ENCODE measurements at regions not wholly inside any gene's neighbourhood (a gene's known extent, or its start where the extent isn't known, plus 50 kb on each side); places are given as distances from the start of the nearest gene placed in this dataset.

GRCh38 chr2:2848621-2849333 is 517.7 kb upstream of the MYT1L start:
- no peaks in the 10 kb centered on the region for H3K27me3 ChIP-seq (replicated peaks in 1 of 4; ENCODE audit: control insufficient read depth in 3 of 4, extremely low read depth in 1 of 4, insufficient read depth in 3 of 4, low read length in 3 of 4)
- FAIRE-seq, result no peak
- H2BK15ac ChIP-seq (ENCODE audit: low read length), result no peak overlapping the region
- H4K91ac ChIP-seq (replicated peaks; ENCODE audit: insufficient read length, low read length), result peak overlapping the region; percentile 96
- H3K14ac ChIP-seq (ENCODE audit: insufficient read length), result no peak overlapping the region
- peak overlapping the region; percentile 68 for H2BK5ac ChIP-seq (ENCODE audit: low read depth, low read length)
- H3K4ac ChIP-seq (replicated peaks; ENCODE audit: insufficient read length, low read depth, low read length), result no peak overlapping the region
- no peaks in the 10 kb centered on the region; a peak in 1 of 8 replicates for H3K36me3 ChIP-seq (ENCODE audit: control insufficient read depth in 2 of 4, insufficient read depth in 4 of 4, low read length in 3 of 4)
- H2BK120ac ChIP-seq (replicated peaks; ENCODE audit: low read depth, low read length), result no peak overlapping the region
- peak overlapping the region; percentile 63; the same call in 1 of the 2 replicates for H3K18ac ChIP-seq (ENCODE audit: extremely low read depth, low read length)
- TF ChIP-seq SIRT6 (IDR thresholded peaks at IDR 0.05; ENCODE audit: low read length), result no peak
- no peak for TF ChIP-seq GTF2F1 (IDR thresholded peaks at IDR 0.05; ENCODE audit: borderline replicate concordance, low read depth, low read length)
- TF ChIP-seq, protein P1, sequence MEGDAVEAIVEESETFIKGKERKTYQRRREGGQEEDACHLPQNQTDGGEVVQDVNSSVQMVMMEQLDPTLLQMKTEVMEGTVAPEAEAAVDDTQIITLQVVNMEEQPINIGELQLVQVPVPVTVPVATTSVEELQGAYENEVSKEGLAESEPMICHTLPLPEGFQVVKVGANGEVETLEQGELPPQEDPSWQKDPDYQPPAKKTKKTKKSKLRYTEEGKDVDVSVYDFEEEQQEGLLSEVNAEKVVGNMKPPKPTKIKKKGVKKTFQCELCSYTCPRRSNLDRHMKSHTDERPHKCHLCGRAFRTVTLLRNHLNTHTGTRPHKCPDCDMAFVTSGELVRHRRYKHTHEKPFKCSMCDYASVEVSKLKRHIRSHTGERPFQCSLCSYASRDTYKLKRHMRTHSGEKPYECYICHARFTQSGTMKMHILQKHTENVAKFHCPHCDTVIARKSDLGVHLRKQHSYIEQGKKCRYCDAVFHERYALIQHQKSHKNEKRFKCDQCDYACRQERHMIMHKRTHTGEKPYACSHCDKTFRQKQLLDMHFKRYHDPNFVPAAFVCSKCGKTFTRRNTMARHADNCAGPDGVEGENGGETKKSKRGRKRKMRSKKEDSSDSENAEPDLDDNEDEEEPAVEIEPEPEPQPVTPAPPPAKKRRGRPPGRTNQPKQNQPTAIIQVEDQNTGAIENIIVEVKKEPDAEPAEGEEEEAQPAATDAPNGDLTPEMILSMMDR (IDR thresholded peaks at IDR 0.05; ENCODE audit: control extremely low read depth in 1 of 3, insufficient read depth in 1 of 3, low read depth in 1 of 3, low read length in 3 of 3), result no peak
- TF ChIP-seq MAX (IDR thresholded peaks at IDR 0.05), result no peak
- TF ChIP-seq JUN (IDR thresholded peaks at IDR 0.05; ENCODE audit: low read depth, low read length), result no peak
- no peak for TF ChIP-seq SIN3A (conservative IDR thresholded peaks at IDR 0.05 in 1 of 2, IDR thresholded peaks at IDR 0.05 in 1 of 2; ENCODE audit: low read depth in 1 of 2, low read length in 2 of 2)
- POLR2A ChIA-PET (ENCODE audit: partially characterized antibody), result no interaction called here
- H2BK20ac ChIP-seq (ENCODE audit: low read length), result no peak overlapping the region
- 64% methylated on average over 3 of the region's 6 CpGs; no CpG with 5 or more reads in 1 of the 2 experiments for WGBS, 2 experiments (ENCODE audit: extremely low coverage in 1 of 2, insufficient coverage in 1 of 2, insufficient read length in 1 of 2, insufficient replicate concordance in 2 of 2, low coverage in 1 of 2, low lambda C conversion rate in 2 of 2, missing lambda C conversion rate in 1 of 2)
- H3K56ac ChIP-seq (replicated peaks; ENCODE audit: insufficient read length, low read depth, low read length), result no peak overlapping the region
- H3K23ac ChIP-seq (ENCODE audit: insufficient read length), result no peak overlapping the region
- H4K8ac ChIP-seq (ENCODE audit: extremely low read depth, insufficient read depth, low read length), result no peak overlapping the region; the same call in 1 of the 2 replicates
- H4K20me1 ChIP-seq (replicated peaks in 1 of 2; ENCODE audit: control insufficient read depth in 1 of 2, insufficient read depth in 2 of 2, low read length in 2 of 2), result peaks cover 0 to 13% of the 10 kb centered on the region in 2 experiments
- no peaks in the 10 kb centered on the region for H3K9me3 ChIP-seq (ENCODE audit: insufficient read depth in 2 of 2, low read depth in 1 of 2, low read length in 1 of 2)
- no peak overlapping the region for H2AK5ac ChIP-seq (ENCODE audit: low read depth, low read length)
- 0 out of 2 replicates have a peak overlapping the region, but pooled peaks have one; percentile 99 for H2BK12ac ChIP-seq (ENCODE audit: low read depth, low read length)
- H3K4me2 ChIP-seq (ENCODE audit: insufficient read depth in 1 of 2, low read depth in 2 of 2, low read length in 2 of 2), result 0 out of 4 replicates have a peak overlapping the region, but pooled peaks of 1 of the 2 experiments have one; percentile 28
- no peak for DNase-seq (ENCODE audit: low read depth in 1 of 2, low spot score in 2 of 2)
- CTCF ChIA-PET (ENCODE audit: partially characterized antibody), result no interaction called here
- H3K79me2 ChIP-seq (ENCODE audit: control insufficient read depth in 1 of 2, insufficient read depth in 2 of 2, low read length in 2 of 2), result no peaks in the 10 kb centered on the region
- no peak overlapping the region for H3K9ac ChIP-seq (replicated peaks in 1 of 4; ENCODE audit: extremely low read depth in 1 of 4, low read depth in 3 of 4, low read length in 3 of 4)
- H3K4me3 ChIP-seq (ENCODE audit: extremely low read depth in 1 of 4, insufficient read depth in 2 of 4, low read depth in 3 of 4, low read length in 4 of 4), result no peak overlapping the region
- H4K5ac ChIP-seq (ENCODE audit: insufficient read length, low read depth, low read length), result peak overlapping the region; percentile 4
- H3K23me2 ChIP-seq (ENCODE audit: low read depth, low read length), result peaks cover 18% of the 10 kb centered on the region
- no peak overlapping the region for H3K27ac ChIP-seq (ENCODE audit: low read depth, low read length)
- H3K79me1 ChIP-seq (ENCODE audit: low read depth, low read length), result no peaks in the 10 kb centered on the region
- 0 out of 2 replicates have a peak overlapping the region, but pooled peaks have one; percentile 59 for H2AFZ ChIP-seq (ENCODE audit: low read length)
- H3K4me1 ChIP-seq (replicated peaks in 1 of 4; ENCODE audit: control insufficient read depth in 3 of 4, insufficient read depth in 4 of 4, low read length in 3 of 4), result peaks cover 2 to 26% (median 11%) of the 10 kb centered on the region in 4 experiments

All from H1 (cell line).